SK-N-SH (cell line): ENCODE measurements at regions not wholly inside any gene's neighbourhood (a gene's known extent, or its start where the extent isn't known, plus 50 kb on each side); places are given as distances from the start of the nearest gene placed in this dataset.

Source experiments
- CTCF ChIA-PET: fragments of 300-600, 350-600 bp; formaldehyde crosslinking; extraction: SDS; loops from one replicate; lab custom pipeline; 2021; lab: Yijun Ruan, JAX
- POLR2A ChIA-PET: fragments of 350-600 bp; sonication (Branson Sonifier 250); formaldehyde crosslinking; extraction: SDS; loops from one replicate; lab custom pipeline; 2020; ENCODE audit warnings: antibody characterized with exemption, inconsistent platforms; lab: Yijun Ruan, JAX
- DNase-seq: peaks from one replicate; pipeline ENCODE4 v3.0.0; 2012
- H2AFZ ChIP-seq: fragments of 200-600 bp; sonication (generic); 2 replicates; pipeline ENCODE4 v1.8.1; 2016; ENCODE audit warnings: antibody characterized with exemption, mild to moderate bottlenecking, low read depth
- H3F3A ChIP-seq: fragments of 200-600 bp; sonication (generic); replicated peaks from 2 replicates; pipeline ENCODE3; 2016; ENCODE audit warnings: antibody characterized with exemption, mild to moderate bottlenecking; ENCODE audit not compliant: insufficient read depth
- H3K27ac ChIP-seq, 2 experiments: fragments of 200-500 bp in 1 of 2; fragments of 200-600 bp in 1 of 2; sonication (Bioruptor generic) in 1 of 2; sonication (generic), shearing (Covaris generic) in 1 of 2; 2 replicates each; pipeline versions ENCODE4 v1.5.1 to v1.6.1; 2014 to 2016; ENCODE audit warnings: low read depth in 2 of 2, inconsistent platforms in 1 of 2, low read length in 1 of 2, mild to moderate bottlenecking in 1 of 2, mixed read lengths in 1 of 2
- H3K27me3 ChIP-seq: fragments of 200-600 bp; sonication (generic), shearing (Covaris generic); 2 replicates; pipeline ENCODE4 v1.6.1; 2016; ENCODE audit warnings: mixed run types; ENCODE audit not compliant: insufficient read depth
- H3K36me3 ChIP-seq, 2 experiments: fragments of 200-500 bp in 1 of 2; fragments of 200-600 bp in 1 of 2; sonication (Bioruptor generic) in 1 of 2; sonication (generic) in 1 of 2; replicated peaks in 1 of 2; 2 replicates each; pipeline versions ENCODE3 to v1.5.1; 2014 to 2016; ENCODE audit warnings: low read length in 1 of 2, mild to moderate bottlenecking in 1 of 2; ENCODE audit not compliant: insufficient read depth in 2 of 2, control insufficient read depth in 1 of 2
- H3K4me1 ChIP-seq, 2 experiments: fragments of 200-500 bp in 1 of 2; fragments of 200-600 bp in 1 of 2; sonication (Bioruptor generic) in 1 of 2; sonication (generic), shearing (Covaris generic) in 1 of 2; 2 replicates each; pipeline versions ENCODE4 v1.5.1 to v1.6.1; 2014 to 2016; ENCODE audit warnings: low read depth in 1 of 2, low read length in 1 of 2, mixed run types in 1 of 2; ENCODE audit not compliant: insufficient read depth in 2 of 2, control insufficient read depth in 1 of 2
- H3K4me2 ChIP-seq: fragments of 200-600 bp; sonication (generic), shearing (Covaris generic); 2 replicates; pipeline ENCODE4 v1.6.1; 2017; ENCODE audit warnings: mixed run types
- H3K4me3 ChIP-seq, 2 experiments: fragments of 200-500 bp in 1 of 2; fragments of 200-600 bp in 1 of 2; sonication (Bioruptor generic) in 1 of 2; sonication (generic), shearing (Covaris generic) in 1 of 2; 2 replicates each; pipeline versions ENCODE4 v1.5.1 to v1.8.1; 2014 to 2016; ENCODE audit warnings: low read depth in 2 of 2, inconsistent platforms in 1 of 2, low read length in 1 of 2, mild to moderate bottlenecking in 1 of 2, mixed read lengths in 1 of 2, moderate library complexity in 1 of 2
- H3K79me2 ChIP-seq: fragments of 200-600 bp; sonication (generic); 2 replicates; pipeline ENCODE4 v1.8.1; 2017; ENCODE audit warnings: mild to moderate bottlenecking; ENCODE audit not compliant: insufficient read depth
- H3K9ac ChIP-seq: fragments of 200-600 bp; sonication (generic); 2 replicates; pipeline ENCODE4 v1.6.1; 2017; ENCODE audit warnings: mixed run types
- H3K9me2 ChIP-seq: fragments of 200-600 bp; sonication (generic); 2 replicates; pipeline ENCODE4 v1.6.1; 2017; ENCODE audit warnings: mixed run types
- H3K9me3 ChIP-seq: fragments of 200-600 bp; sonication (generic); 2 replicates; pipeline ENCODE4 v1.6.1; 2017; ENCODE audit warnings: mixed run types, mild to moderate bottlenecking, moderate library complexity
- H4K20me1 ChIP-seq: fragments of 200-600 bp; sonication (generic); 2 replicates; pipeline ENCODE4 v1.6.1; 2017; ENCODE audit warnings: mild to moderate bottlenecking, mixed run types; ENCODE audit not compliant: insufficient read depth
- ELF1 ChIP-seq: IDR thresholded peaks from 2 replicates; pipeline ENCODE4 v1.4.0; 2012
- FOSL2 ChIP-seq: IDR thresholded peaks from 2 replicates; pipeline ENCODE4 v1.4.0; 2012; ENCODE audit warnings: low read depth, mild to moderate bottlenecking, moderate library complexity, borderline replicate concordance
- FOXJ3 ChIP-seq: sonication (generic); formaldehyde crosslinking; IDR thresholded peaks from 2 replicates; pipeline ENCODE4 v1.5.1; 2020; ENCODE audit warnings: mild to moderate bottlenecking, missing genetic modification reagents
- FOXM1 ChIP-seq: IDR thresholded peaks from 2 replicates; pipeline ENCODE4 v1.4.0; 2012; ENCODE audit warnings: low read depth, mild to moderate bottlenecking
- GABPA ChIP-seq: IDR thresholded peaks from 2 replicates; pipeline ENCODE4 v1.4.0; 2012; ENCODE audit warnings: low read depth, mild to moderate bottlenecking
- GATA2 ChIP-seq: sonication (generic); formaldehyde crosslinking; IDR thresholded peaks from 2 replicates; pipeline ENCODE4 v1.5.0; 2020; ENCODE audit warnings: mild to moderate bottlenecking, missing genetic modification reagents
- JUND ChIP-seq: IDR thresholded peaks from 2 replicates; pipeline ENCODE4 v1.4.0; 2012
- MEF2A ChIP-seq: IDR thresholded peaks from 2 replicates; pipeline ENCODE4 v1.4.0; 2012; ENCODE audit warnings: low read depth, borderline replicate concordance
- NRF1 ChIP-seq: IDR thresholded peaks from 2 replicates; pipeline ENCODE4 v1.6.1; 2012; ENCODE audit warnings: low read depth, mild to moderate bottlenecking, low read length
- POLR2AphosphoS5 ChIP-seq: IDR thresholded peaks from 2 replicates; pipeline ENCODE4 v1.6.1; 2012; ENCODE audit warnings: low read depth, low read length
- RFX5 ChIP-seq: IDR thresholded peaks from 2 replicates; pipeline ENCODE4 v1.6.1; 2012; ENCODE audit warnings: mild to moderate bottlenecking, improper control_type of control experiment, low read length
- RXRA ChIP-seq: IDR thresholded peaks from 2 replicates; pipeline ENCODE4 v1.4.0; 2012; ENCODE audit warnings: low read depth, mild to moderate bottlenecking, borderline replicate concordance
- SMC3 ChIP-seq: IDR thresholded peaks from 2 replicates; pipeline ENCODE4 v1.6.1; 2012; ENCODE audit warnings: low read depth, low read length, improper control_type of control experiment
- TAF1 ChIP-seq: IDR thresholded peaks from 2 replicates; pipeline ENCODE4 v1.6.1; 2012; ENCODE audit warnings: low read depth, mild to moderate bottlenecking, low read length, moderate library complexity, borderline replicate concordance
- TCF12 ChIP-seq: IDR thresholded peaks from 2 replicates; pipeline ENCODE4 v1.4.0; 2012
- ZBTB33 ChIP-seq: IDR thresholded peaks from 2 replicates; pipeline ENCODE4 v1.4.0; 2012; ENCODE audit warnings: low read depth, borderline replicate concordance
- WGBS: methylation state at CpG from one replicate; pipeline ENCODE4 v1.1.6; 2017; ENCODE audit warnings: low lambda C conversion rate; 5-methylcytosine and 5-hydroxymethylcytosine counted together
- TF ChIP-seq, protein P1 (sequence below): fragments of 200-600 bp; sonication (generic); IDR thresholded peaks from 2 replicates; pipeline ENCODE4 v1.6.1; 2017; ENCODE audit warnings: antibody characterized with exemption, mild to moderate bottlenecking, moderate library complexity
- TF ChIP-seq, protein P2 (sequence below): fragments of 150-350 bp; IDR thresholded peaks from 2 replicates; pipeline ENCODE4 v1.6.1; 2016; ENCODE audit warnings: mild to moderate bottlenecking, low read depth, low read length
- TF ChIP-seq, protein P3 (sequence below): fragments of 150-350 bp; IDR thresholded peaks from 2 replicates; pipeline ENCODE4 v1.6.1; 2017; ENCODE audit warnings: antibody characterized with exemption, low read length, low read depth, borderline replicate concordance

- TF ChIP-seq GATA2 (CRISPR knock-in tag): no peak
- no peak for TF ChIP-seq FOSL2
- TF ChIP-seq ZBTB33: no peak
- no peak for TF ChIP-seq MEF2A
- TF ChIP-seq TAF1: no peak
- TF ChIP-seq JUND: no peak
- TF ChIP-seq FOXJ3 (CRISPR knock-in tag): no peak
- TF ChIP-seq TCF12: no peak
- no peak for TF ChIP-seq FOXM1
- TF ChIP-seq ELF1: no peak
- TF ChIP-seq GABPA: no peak
- no peak for TF ChIP-seq RFX5
- TF ChIP-seq, protein P1, sequence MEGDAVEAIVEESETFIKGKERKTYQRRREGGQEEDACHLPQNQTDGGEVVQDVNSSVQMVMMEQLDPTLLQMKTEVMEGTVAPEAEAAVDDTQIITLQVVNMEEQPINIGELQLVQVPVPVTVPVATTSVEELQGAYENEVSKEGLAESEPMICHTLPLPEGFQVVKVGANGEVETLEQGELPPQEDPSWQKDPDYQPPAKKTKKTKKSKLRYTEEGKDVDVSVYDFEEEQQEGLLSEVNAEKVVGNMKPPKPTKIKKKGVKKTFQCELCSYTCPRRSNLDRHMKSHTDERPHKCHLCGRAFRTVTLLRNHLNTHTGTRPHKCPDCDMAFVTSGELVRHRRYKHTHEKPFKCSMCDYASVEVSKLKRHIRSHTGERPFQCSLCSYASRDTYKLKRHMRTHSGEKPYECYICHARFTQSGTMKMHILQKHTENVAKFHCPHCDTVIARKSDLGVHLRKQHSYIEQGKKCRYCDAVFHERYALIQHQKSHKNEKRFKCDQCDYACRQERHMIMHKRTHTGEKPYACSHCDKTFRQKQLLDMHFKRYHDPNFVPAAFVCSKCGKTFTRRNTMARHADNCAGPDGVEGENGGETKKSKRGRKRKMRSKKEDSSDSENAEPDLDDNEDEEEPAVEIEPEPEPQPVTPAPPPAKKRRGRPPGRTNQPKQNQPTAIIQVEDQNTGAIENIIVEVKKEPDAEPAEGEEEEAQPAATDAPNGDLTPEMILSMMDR: no peak
These were observed 1022.8 kb downstream of the BRD1 start (continued) for GRCh38 chr22:48804811-48805301.

- Histone ChIP-seq H3K27ac (no peak overlapping the region), H3K9me3 (no peaks in the 10 kb centered on the region), H3K4me3 (no peak overlapping the region), H3K79me2 (no peaks in the 10 kb centered on the region), H3K9me2 (no peaks in the 10 kb centered on the region), H3K27me3 (no peaks in the 10 kb centered on the region), H3K36me3 (no peaks in the 10 kb centered on the region), H3F3A (no peaks in the 10 kb centered on the region), H4K20me1 (no peaks in the 10 kb centered on the region), H3K4me2 (no peak overlapping the region), H3K9ac (no peak overlapping the region), H2AFZ (no peak overlapping the region), H3K4me1 (no peaks in the 10 kb centered on the region; a peak in 1 of 4 replicates)
- DNase-seq: no peak
- ChIA-PET CTCF (no interaction called here), POLR2A (no interaction called here)
- WGBS: 51% methylated on average over 18 of the region's 25 CpGs
- TF ChIP-seq POLR2AphosphoS5 (no peak), TAF1 (no peak), FOXJ3 (CRISPR knock-in tag) (no peak), MEF2A (no peak), RXRA (no peak), NRF1 (no peak), SMC3 (no peak), ZBTB33 (no peak)
- TF ChIP-seq, protein P2, sequence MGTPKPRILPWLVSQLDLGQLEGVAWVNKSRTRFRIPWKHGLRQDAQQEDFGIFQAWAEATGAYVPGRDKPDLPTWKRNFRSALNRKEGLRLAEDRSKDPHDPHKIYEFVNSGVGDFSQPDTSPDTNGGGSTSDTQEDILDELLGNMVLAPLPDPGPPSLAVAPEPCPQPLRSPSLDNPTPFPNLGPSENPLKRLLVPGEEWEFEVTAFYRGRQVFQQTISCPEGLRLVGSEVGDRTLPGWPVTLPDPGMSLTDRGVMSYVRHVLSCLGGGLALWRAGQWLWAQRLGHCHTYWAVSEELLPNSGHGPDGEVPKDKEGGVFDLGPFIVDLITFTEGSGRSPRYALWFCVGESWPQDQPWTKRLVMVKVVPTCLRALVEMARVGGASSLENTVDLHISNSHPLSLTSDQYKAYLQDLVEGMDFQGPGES: no peak
- TF ChIP-seq, protein P3, sequence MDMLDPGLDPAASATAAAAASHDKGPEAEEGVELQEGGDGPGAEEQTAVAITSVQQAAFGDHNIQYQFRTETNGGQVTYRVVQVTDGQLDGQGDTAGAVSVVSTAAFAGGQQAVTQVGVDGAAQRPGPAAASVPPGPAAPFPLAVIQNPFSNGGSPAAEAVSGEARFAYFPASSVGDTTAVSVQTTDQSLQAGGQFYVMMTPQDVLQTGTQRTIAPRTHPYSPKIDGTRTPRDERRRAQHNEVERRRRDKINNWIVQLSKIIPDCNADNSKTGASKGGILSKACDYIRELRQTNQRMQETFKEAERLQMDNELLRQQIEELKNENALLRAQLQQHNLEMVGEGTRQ: no peak
These were observed 1023.5 kb downstream of the BRD1 start for GRCh38 chr22:48803948-48804810.
